ENCODE measurements at regions not wholly inside any gene's neighbourhood (a gene's known extent, or its start where the extent isn't known, plus 50 kb on each side); places are given as distances from the start of the nearest gene placed in this dataset.

DNA sequence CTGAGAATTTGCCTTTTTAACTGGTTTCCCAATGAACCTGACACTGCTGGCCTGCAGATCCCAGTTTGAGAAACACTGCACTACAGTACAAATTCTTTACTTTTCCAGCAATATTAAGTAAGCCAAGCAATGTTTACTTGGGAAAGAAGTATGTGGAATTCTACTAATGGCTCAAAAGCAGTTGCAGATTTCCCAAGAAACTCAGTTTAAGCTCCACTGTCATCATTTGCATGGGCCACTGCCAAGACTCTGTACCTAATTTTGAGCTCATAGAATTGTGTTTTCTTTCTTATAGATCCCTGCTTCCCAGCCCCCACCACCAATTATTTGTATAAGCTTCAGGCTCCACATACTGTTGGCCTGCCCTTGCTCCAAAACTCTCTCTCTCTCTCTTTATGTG is 676.1 kb downstream of the RNF144A start:
- no peak for TF ChIP-seq MEIS2 (IDR thresholded peaks at IDR 0.05; ENCODE audit: partially characterized antibody)
- no peak for TF ChIP-seq RFX5 (IDR thresholded peaks at IDR 0.05; ENCODE audit: low read depth, low read length)
- TF ChIP-seq, protein P1, sequence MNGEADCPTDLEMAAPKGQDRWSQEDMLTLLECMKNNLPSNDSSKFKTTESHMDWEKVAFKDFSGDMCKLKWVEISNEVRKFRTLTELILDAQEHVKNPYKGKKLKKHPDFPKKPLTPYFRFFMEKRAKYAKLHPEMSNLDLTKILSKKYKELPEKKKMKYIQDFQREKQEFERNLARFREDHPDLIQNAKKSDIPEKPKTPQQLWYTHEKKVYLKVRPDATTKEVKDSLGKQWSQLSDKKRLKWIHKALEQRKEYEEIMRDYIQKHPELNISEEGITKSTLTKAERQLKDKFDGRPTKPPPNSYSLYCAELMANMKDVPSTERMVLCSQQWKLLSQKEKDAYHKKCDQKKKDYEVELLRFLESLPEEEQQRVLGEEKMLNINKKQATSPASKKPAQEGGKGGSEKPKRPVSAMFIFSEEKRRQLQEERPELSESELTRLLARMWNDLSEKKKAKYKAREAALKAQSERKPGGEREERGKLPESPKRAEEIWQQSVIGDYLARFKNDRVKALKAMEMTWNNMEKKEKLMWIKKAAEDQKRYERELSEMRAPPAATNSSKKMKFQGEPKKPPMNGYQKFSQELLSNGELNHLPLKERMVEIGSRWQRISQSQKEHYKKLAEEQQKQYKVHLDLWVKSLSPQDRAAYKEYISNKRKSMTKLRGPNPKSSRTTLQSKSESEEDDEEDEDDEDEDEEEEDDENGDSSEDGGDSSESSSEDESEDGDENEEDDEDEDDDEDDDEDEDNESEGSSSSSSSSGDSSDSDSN (IDR thresholded peaks at IDR 0.05; ENCODE audit: borderline replicate concordance in 1 of 2, low read depth in 2 of 2, low read length in 2 of 2) = no peak
- no peak for TF ChIP-seq LEF1 (IDR thresholded peaks at IDR 0.05)
- no peak for TF ChIP-seq ZFPM2 (CRISPR knock-in tag; IDR thresholded peaks at IDR 0.05)
- no peak for TF ChIP-seq HDGF (IDR thresholded peaks at IDR 0.05)
- TF ChIP-seq, protein P2, sequence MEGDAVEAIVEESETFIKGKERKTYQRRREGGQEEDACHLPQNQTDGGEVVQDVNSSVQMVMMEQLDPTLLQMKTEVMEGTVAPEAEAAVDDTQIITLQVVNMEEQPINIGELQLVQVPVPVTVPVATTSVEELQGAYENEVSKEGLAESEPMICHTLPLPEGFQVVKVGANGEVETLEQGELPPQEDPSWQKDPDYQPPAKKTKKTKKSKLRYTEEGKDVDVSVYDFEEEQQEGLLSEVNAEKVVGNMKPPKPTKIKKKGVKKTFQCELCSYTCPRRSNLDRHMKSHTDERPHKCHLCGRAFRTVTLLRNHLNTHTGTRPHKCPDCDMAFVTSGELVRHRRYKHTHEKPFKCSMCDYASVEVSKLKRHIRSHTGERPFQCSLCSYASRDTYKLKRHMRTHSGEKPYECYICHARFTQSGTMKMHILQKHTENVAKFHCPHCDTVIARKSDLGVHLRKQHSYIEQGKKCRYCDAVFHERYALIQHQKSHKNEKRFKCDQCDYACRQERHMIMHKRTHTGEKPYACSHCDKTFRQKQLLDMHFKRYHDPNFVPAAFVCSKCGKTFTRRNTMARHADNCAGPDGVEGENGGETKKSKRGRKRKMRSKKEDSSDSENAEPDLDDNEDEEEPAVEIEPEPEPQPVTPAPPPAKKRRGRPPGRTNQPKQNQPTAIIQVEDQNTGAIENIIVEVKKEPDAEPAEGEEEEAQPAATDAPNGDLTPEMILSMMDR (IDR thresholded peaks at IDR 0.05 in 2 of 3, conservative IDR thresholded peaks at IDR 0.05 in 1 of 3; ENCODE audit: insufficient read depth in 2 of 3, low read depth in 1 of 3, low read length in 3 of 3) = no peak
- TF ChIP-seq, protein P3, sequence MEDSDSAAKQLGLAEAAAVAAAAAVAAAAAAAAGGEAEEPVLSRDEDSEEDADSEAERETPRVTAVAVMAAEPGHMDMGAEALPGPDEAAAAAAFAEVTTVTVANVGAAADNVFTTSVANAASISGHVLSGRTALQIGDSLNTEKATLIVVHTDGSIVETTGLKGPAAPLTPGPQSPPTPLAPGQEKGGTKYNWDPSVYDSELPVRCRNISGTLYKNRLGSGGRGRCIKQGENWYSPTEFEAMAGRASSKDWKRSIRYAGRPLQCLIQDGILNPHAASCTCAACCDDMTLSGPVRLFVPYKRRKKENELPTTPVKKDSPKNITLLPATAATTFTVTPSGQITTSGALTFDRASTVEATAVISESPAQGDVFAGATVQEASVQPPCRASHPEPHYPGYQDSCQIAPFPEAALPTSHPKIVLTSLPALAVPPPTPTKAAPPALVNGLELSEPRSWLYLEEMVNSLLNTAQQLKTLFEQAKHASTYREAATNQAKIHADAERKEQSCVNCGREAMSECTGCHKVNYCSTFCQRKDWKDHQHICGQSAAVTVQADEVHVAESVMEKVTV (CRISPR knock-in tag; IDR thresholded peaks at IDR 0.05) = no peak

All from K562 (cell line).